HUES6 (cell line): ENCODE measurements at regions not wholly inside any gene's neighbourhood (a gene's known extent, or its start where the extent isn't known, plus 50 kb on each side); places are given as distances from the start of the nearest gene placed in this dataset.
"Not testable (repeated sequence)": the region's sequence is repeated elsewhere in the genome, so short reads cannot be mapped to it uniquely, and the experiment has no call there.

Experiments
- H3K27ac ChIP-seq: 2 replicates; pipeline ENCODE4 v1.7.0; 2013; ENCODE audit warnings: low read depth, mild to moderate bottlenecking, low read length, inconsistent platforms
- H3K27me3 ChIP-seq: 2 replicates; pipeline ENCODE4 v1.6.1; 2013; ENCODE audit warnings: low read length; ENCODE audit not compliant: control insufficient read depth, insufficient read depth
- H3K36me3 ChIP-seq: 2 replicates; pipeline ENCODE4 v1.6.1; 2013; ENCODE audit warnings: low read length; ENCODE audit not compliant: control insufficient read depth, insufficient read depth
- H3K4me1 ChIP-seq: 2 replicates; pipeline ENCODE4 v1.6.1; 2013; ENCODE audit warnings: low read length; ENCODE audit not compliant: control insufficient read depth, insufficient read depth
- H3K4me3 ChIP-seq: 2 replicates; pipeline ENCODE4 v1.5.1; 2013; ENCODE audit warnings: low read depth, low read length
- H3K9ac ChIP-seq: one replicate; pipeline ENCODE4 v1.6.1; 2013; ENCODE audit warnings: mild to moderate bottlenecking, low read length
- H3K9me3 ChIP-seq: 2 replicates; pipeline ENCODE4 v1.6.1; 2013; ENCODE audit warnings: low read depth, low read length; ENCODE audit not compliant: control insufficient read depth, insufficient read depth

DNA sequence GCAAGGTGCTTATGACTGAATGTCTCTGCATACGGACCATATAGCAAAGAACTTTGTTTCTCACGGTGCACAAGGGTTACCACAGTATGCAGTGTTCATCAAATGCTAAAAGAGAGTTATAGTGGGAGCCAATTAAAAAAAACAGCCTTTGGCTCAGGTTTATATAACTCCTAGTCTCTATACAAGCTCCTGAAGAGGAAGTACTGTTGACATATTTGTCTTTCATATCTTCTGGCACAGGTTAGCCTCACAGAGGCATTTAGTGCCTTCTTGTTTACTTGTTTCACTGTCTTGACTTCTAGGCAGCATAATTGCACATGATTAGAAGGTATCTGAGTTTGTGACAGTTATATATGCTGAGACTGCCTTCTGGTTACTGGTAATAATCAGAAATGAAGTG is 158.8 kb upstream of the FAM47C start:
- Histone ChIP-seq H3K4me3 (no peak overlapping the region), H3K27ac (no peak overlapping the region), H3K9me3 (no peaks in the 10 kb centered on the region), H3K27me3 (no peaks in the 10 kb centered on the region; the same call in 1 of the 2 replicates), H3K9ac (no peak overlapping the region), H3K36me3 (no peaks in the 10 kb centered on the region), H3K4me1 (no peaks in the 10 kb centered on the region)

DNA sequence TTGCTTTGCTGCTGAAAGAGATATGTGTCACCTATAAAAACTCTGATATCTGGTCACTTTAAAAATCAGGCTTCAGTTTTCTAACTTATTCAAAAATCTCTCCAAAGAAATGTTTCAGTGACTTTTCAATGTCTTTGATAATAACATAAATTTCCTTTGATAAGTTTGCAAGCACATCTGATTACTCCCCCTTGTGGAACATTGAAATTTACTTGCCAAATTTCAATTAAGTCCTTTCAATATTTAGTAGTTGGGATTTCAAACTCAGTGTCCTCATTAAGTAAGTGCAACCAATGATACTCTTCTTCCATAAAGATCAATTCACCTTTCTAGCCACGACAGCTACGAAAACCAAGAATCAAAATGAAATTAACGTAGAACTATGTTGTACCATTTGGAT is 151.3 kb upstream of the FAM47C start:
- Histone ChIP-seq H3K27ac (no peak overlapping the region), H3K36me3 (no peaks in the 10 kb centered on the region), H3K9me3 (no peaks in the 10 kb centered on the region), H3K4me1 (no peaks in the 10 kb centered on the region), H3K4me3 (no peak overlapping the region), H3K27me3 (no peaks in the 10 kb centered on the region; the same call in 1 of the 2 replicates), H3K9ac (no peak overlapping the region)

DNA sequence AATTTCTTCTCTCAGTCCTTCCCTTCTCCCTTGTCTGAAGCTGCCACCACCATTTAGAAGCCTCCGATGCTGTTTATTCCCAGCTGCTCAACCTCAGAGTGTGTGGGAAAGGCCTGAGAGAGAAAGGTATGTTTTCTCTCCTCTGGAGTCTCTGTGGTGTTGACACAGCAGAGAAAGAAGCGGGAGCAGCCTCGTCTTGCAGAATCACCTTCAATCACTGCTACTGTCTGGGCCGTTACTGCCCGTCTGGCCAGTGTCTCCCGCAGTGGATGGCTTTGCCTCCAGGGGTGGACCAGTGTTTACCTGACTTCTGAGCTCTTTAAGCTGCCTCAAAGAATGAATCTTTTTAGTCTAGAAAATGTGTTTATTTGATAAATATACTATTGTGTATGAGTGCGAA is 148.9 kb upstream of the FAM47C start:
- Histone ChIP-seq H3K36me3 (no peaks in the 10 kb centered on the region), H3K9me3 (no peaks in the 10 kb centered on the region), H3K4me1 (no peaks in the 10 kb centered on the region), H3K27ac (no peak overlapping the region), H3K9ac (no peak overlapping the region), H3K4me3 (no peak overlapping the region), H3K27me3 (peaks cover 2% of the 10 kb centered on the region; the same call in 1 of the 2 replicates)

DNA sequence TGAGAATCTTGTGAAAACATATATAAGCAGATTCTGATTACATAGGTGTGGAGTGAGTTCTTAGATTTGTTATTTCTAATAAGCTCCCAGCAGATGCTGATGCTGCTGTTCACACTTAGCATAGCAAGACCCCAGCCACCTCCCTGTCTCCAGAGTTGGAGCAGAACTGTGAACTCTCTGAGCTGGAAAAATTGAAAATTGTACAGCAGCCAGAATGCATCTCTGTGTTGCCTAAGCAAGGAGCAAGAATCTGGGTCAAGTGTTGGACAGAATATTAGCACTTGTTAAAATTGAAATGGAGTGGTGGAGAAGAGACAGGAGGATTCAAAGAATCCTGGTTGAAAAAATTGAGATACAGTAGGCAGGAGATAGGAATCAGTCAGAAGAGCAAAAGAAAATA is 146.6 kb upstream of the FAM47C start:
- Histone ChIP-seq H3K4me3 (no peak overlapping the region), H3K9me3 (no peaks in the 10 kb centered on the region), H3K36me3 (no peaks in the 10 kb centered on the region), H3K27ac (no peak overlapping the region), H3K4me1 (no peaks in the 10 kb centered on the region), H3K27me3 (peaks cover 2% of the 10 kb centered on the region; the same call in 1 of the 2 replicates), H3K9ac (no peak overlapping the region)

GRCh38 chrX:36867143-36867542 is 141.0 kb upstream of the FAM47C start:
- Histone ChIP-seq H3K4me3 (no peak overlapping the region), H3K4me1 (no peaks in the 10 kb centered on the region), H3K36me3 (no peaks in the 10 kb centered on the region), H3K27ac (no peak overlapping the region), H3K9ac (no peak overlapping the region), H3K27me3 (peaks cover 2% of the 10 kb centered on the region; the same call in 1 of the 2 replicates), H3K9me3 (no peaks in the 10 kb centered on the region)

DNA sequence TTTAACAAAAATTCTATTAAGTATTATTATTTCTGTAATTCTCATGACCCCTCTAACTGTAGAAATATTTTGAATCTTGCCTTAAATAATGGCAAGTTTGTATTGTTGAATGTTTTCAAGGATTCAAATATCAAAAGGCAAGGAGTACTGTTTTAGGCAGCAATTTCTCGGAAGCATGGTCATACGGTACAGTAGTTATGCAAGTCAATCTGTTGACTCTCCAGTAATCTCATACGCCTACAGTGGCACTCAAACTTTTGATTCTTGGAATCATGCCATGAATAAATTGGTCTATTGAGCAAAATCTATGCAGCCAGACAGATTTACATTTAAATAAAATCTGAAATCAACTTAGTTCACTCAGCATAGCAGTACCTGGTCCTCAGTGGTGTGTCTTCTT is 139.6 kb upstream of the FAM47C start:
- Histone ChIP-seq H3K27me3 (no peaks in the 10 kb centered on the region; the same call in 1 of the 2 replicates), H3K4me1 (no peaks in the 10 kb centered on the region), H3K9ac (no peak overlapping the region), H3K9me3 (no peaks in the 10 kb centered on the region), H3K27ac (no peak overlapping the region), H3K36me3 (no peaks in the 10 kb centered on the region), H3K4me3 (no peak overlapping the region)

GRCh38 chrX:36869457-36869856 is 138.7 kb upstream of the FAM47C start:
- Histone ChIP-seq H3K27ac (no peak overlapping the region), H3K4me3 (no peak overlapping the region), H3K4me1 (no peaks in the 10 kb centered on the region), H3K9ac (no peak overlapping the region), H3K9me3 (no peaks in the 10 kb centered on the region), H3K36me3 (no peaks in the 10 kb centered on the region), H3K27me3 (no peaks in the 10 kb centered on the region; the same call in 1 of the 2 replicates)

DNA sequence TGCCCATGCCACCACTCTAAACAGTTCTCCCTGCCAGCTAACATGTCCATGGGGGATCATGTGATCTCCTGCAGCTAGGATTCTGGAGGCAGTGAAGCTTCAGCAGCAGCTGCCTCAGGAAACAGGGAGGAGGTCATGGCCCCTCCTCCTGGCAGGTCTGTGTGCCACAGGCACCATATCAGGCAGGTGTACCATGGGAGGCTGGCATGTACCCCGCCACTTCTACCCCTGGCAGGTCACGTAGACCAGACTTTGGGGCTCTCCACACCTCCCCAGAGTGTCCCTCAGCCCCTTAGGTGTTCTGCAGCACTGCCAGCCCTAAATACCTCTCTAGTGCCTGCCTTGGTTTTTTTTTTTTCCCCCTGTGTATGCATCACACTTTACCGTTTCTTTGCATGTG is 110.5 kb upstream of the FAM47C start:
- H3K9me3 ChIP-seq = no peaks in the 10 kb centered on the region
- no peaks in the 10 kb centered on the region for H3K36me3 ChIP-seq
- no peaks in the 10 kb centered on the region for H3K27me3 ChIP-seq
- peaks cover 6% of the 10 kb centered on the region; the same call in 1 of the 2 replicates for H3K4me1 ChIP-seq
- no peak overlapping the region for H3K9ac ChIP-seq
- no peak overlapping the region for H3K27ac ChIP-seq
- H3K4me3 ChIP-seq = no peak overlapping the region

DNA sequence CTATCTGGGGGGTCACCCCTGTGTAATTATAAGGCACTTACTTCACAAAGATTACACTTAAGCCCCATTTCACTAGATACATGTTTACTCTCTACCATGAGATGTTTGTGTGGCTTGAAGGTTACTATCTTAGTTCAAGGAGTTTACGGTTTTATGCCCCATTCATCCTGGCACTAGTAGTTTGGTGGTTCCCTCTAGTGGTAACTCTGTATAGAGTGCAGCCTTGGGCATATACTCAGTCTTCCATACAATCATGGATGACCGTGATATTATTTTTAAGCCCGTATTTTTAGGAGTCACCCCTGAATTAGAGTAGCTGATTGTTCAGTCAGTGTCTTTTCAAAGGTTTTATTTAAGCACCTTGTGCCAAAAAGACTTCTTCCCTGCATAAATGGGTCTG is 109.9 kb upstream of the FAM47C start:
- no peak overlapping the region for H3K27ac ChIP-seq
- H3K9me3 ChIP-seq = no peaks in the 10 kb centered on the region; the same call in 1 of the 2 replicates
- peaks cover 6% of the 10 kb centered on the region; the same call in 1 of the 2 replicates for H3K4me1 ChIP-seq
- H3K9ac ChIP-seq = no peak overlapping the region
- H3K36me3 ChIP-seq = no peaks in the 10 kb centered on the region
- H3K27me3 ChIP-seq = no peaks in the 10 kb centered on the region
- H3K4me3 ChIP-seq = no peak overlapping the region

DNA sequence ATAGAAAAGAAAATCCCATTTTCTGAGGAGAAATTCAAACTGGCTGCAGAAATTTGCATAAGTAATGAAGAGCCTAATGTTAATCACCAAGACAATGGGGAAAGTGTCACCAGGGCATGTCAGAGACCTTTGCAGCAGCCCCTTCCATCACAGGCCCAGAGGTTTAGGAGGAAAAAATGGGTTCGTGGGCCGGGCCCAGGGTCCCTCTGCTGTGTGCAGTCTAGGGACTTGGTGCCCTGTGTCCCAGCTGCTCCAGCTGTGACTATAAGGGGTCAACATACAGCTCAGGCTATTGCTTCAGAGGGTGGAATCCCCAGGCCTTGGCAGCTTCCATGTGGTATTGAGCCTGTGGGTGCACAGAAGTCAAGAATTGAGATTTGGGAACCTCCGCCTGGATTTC is 103.6 kb upstream of the FAM47C start:
- H3K27ac ChIP-seq = not testable (repeated sequence)

DNA sequence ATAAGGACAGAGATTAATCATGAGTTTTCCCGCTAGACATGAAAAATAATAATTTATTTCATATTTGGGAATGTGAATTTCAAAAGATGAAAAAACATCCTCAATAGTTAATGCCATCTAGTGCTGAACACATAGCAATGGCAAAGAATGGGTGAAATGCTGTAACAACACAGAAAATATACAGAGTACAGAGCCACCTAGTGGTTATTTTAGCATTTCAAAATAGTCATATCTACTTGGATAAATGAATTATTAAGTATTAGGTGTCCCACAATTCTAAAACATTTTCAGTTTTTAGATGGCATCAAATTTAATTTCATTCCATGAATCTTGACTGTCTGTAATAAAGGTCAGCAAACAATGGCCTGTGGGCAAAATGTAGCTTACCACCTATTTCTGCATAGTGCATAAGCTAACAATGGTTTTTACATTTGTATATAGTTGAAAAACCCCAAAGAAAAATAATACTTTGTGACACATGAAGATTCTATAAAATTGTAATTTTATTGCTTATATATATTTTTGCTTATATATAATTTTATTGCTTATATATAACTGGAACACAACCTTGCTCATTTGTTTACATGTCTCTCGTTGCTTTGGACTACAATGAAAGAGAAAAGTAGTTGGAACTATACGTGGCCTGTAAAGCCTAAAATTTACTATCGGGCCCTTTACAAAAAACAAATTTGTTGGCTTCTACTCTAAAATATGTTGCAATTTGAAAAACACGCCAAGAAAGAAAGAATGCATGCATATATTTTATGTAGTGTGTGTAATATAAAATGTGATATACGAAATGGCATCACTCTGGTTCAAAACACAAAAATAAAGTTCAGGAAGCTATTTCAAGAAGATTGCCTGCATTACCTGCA is 99.1 kb upstream of the FAM47C start:
- Histone ChIP-seq H3K27ac (no peak overlapping the region), H3K9ac (no peak overlapping the region), H3K27me3 (no peaks in the 10 kb centered on the region), H3K9me3 (peaks cover 22% of the 10 kb centered on the region), H3K4me3 (no peak overlapping the region), H3K4me1 (no peaks in the 10 kb centered on the region), H3K36me3 (no peaks in the 10 kb centered on the region)

More for the DNA sequence above, 103.6 kb upstream of the FAM47C start:
- H3K4me1 ChIP-seq, H3K9ac ChIP-seq, H3K4me3 ChIP-seq, H3K27me3 ChIP-seq, H3K36me3 ChIP-seq: not testable (repeated sequence)
- peaks cover 23% of the 10 kb centered on the region for H3K9me3 ChIP-seq
